ENCODE measurements at regions not wholly inside any gene's neighbourhood (a gene's known extent, or its start where the extent isn't known, plus 50 kb on each side); places are given as distances from the start of the nearest gene placed in this dataset.

GRCh38 chr7:159253657-159254056, 109.0 kb upstream of the VIPR2 start:
- no peak for DNase-seq

GRCh38 chr7:159250471-159250870, 105.8 kb upstream of the VIPR2 start:
- no peak for DNase-seq

- DNase-seq: no peak
These were observed 105.0 kb upstream of the VIPR2 start for GRCh38 chr7:159249671-159250070.

- no peak for DNase-seq
These were observed 103.2 kb upstream of the VIPR2 start for GRCh38 chr7:159247910-159248309.

- no peak for DNase-seq
These were observed 102.2 kb upstream of the VIPR2 start for GRCh38 chr7:159246702-159247480.

GRCh38 chr7:159240962-159241361, 96.3 kb upstream of the VIPR2 start:
- no peak for DNase-seq

- DNase-seq: no peak
These were observed 94.4 kb upstream of the VIPR2 start for GRCh38 chr7:159239028-159239427.

GRCh38 chr7:159238541-159238940, 93.9 kb upstream of the VIPR2 start:
- DNase-seq: no peak

GRCh38 chr7:159237022-159237653, 92.5 kb upstream of the VIPR2 start:
- no peak for DNase-seq

- no peak for DNase-seq
These were observed 86.3 kb upstream of the VIPR2 start for GRCh38 chr7:159231017-159231416.

- DNase-seq: no peak
These were observed 85.2 kb upstream of the VIPR2 start for GRCh38 chr7:159229683-159230475.

- no peak for DNase-seq
These were observed 82.8 kb upstream of the VIPR2 start for GRCh38 chr7:159227433-159227832.

GRCh38 chr7:159226011-159226702, 81.5 kb upstream of the VIPR2 start:
- DNase-seq: no peak

- DNase-seq: no peak
These were observed 73.9 kb upstream of the VIPR2 start for GRCh38 chr7:159218607-159219006.

GRCh38 chr7:159218170-159218569, 73.5 kb upstream of the VIPR2 start:
- DNase-seq: no peak

- no peak for DNase-seq
These were observed 70.4 kb upstream of the VIPR2 start for GRCh38 chr7:159215076-159215475.

- DNase-seq: no peak
These were observed 68.6 kb upstream of the VIPR2 start for GRCh38 chr7:159213253-159213652.

- DNase-seq: no peak
These were observed 67.6 kb upstream of the VIPR2 start for GRCh38 chr7:159212226-159212625.

GRCh38 chr7:159211540-159212182, 67.0 kb upstream of the VIPR2 start:
- no peak for DNase-seq

- no peak for DNase-seq
These were observed 66.0 kb upstream of the VIPR2 start for GRCh38 chr7:159210581-159211235.

GRCh38 chr7:159209429-159209828, 64.8 kb upstream of the VIPR2 start:
- DNase-seq: no peak

GRCh38 chr7:159207951-159208350, 63.3 kb upstream of the VIPR2 start:
- DNase-seq: no peak

Measured in suppressor macrophage (primary cell).